ELR (cell line): ENCODE measurements at regions not wholly inside any gene's neighbourhood (a gene's known extent, or its start where the extent isn't known, plus 50 kb on each side); places are given as distances from the start of the nearest gene placed in this dataset.
"Not testable (repeated sequence)": the region's sequence is repeated elsewhere in the genome, so short reads cannot be mapped to it uniquely, and the experiment has no call there.

Experiments used
- DNase-seq: peaks from one replicate; pipeline ENCODE4 v3.0.0-alpha.2; 2015; ENCODE audit warnings: low read depth

GRCh38 chr15:84094720-84095119 lies 140.9 kb upstream of the GOLGA6L4 start:
- not testable (repeated sequence) for DNase-seq

GRCh38 chr15:84097053-84097452 lies 138.5 kb upstream of the GOLGA6L4 start:
- DNase-seq: not testable (repeated sequence)

GRCh38 chr15:84098604-84099003 lies 137.0 kb upstream of the GOLGA6L4 start:
- no peak for DNase-seq

GRCh38 chr15:84099181-84099580 lies 136.4 kb upstream of the GOLGA6L4 start:
- DNase-seq: no peak

DNA sequence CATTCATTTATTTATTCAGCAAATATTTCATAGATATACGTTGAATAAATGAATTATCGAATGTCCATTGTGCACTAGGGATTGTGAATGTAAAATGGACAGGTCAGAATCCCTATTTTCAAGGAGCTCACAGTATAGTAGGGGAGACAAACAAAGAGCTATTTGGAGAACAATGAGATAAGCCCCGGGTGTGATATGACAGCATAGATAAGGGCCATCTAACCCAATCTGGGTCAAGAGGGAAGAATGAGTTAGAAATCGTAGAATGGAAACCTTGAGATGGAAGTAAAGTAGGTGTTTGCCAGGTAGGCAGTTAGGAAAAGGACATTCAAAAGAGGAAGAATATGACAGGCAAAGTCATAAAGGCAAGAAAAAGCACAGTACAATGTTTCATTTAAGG lies 132.2 kb upstream of the GOLGA6L4 start:
- no peak for DNase-seq

GRCh38 chr15:84104853-84105252 lies 130.7 kb upstream of the GOLGA6L4 start:
- DNase-seq: no peak

DNA sequence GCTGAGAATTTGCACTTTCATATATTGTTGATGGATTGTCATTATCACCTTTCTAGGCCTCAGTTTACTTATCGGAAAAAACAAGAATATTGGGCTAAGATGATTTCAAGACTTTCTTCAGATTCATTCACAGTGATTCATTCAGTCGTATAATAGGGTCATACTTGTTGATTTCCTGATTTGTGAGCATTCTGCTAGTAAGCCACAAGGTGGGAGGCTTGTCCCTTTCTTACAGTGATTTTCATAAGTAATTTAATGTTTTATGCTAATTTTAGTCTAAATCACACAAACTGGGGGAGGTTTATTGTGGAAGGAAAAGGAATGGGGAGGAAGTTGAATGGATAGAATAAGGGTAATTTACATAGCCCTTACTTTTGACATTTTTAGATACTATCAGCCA lies 126.8 kb upstream of the GOLGA6L4 start:
- DNase-seq: peak; percentile 45

DNA sequence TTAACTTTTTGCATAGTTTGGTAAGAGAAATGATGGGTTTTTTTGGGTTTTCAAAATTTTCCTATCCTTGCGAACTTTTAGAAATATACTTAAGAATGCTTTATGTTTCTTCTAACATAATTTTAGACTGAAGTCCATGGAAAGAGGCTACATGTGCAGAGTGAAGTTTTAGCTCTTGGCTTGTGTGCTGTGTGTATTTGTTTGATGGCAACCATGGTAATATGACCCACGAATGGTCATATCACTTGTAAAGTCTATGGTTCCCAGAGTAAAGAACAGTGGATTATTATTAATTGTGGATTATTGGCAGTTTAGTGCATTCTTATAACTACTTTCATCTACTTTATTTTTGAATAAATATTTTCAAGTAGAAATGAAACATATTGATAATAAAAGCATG lies 124.0 kb upstream of the GOLGA6L4 start:
- DNase-seq: no peak

DNA sequence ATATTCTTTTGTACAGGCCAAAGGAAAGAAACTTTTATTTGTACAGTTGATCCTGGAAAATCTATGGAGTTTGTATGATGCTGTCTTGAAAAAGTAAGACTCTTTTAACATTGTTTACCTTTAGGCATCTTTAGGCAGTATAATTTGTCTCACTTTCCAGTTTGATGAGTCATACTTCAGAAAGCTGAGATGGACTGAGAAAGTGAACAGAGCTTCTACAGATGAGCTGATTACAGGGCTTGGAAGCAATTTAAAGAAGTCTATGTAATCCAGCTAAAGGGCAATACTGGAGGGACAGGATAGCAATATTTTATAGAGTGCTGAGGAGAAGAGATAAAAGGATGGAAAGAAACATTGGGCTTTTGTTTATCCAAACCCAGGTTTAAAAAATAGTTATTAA lies 123.5 kb upstream of the GOLGA6L4 start:
- peak; percentile 28 for DNase-seq

GRCh38 chr15:84113919-84114318 lies 121.7 kb upstream of the GOLGA6L4 start:
- DNase-seq: no peak

- not testable (repeated sequence) for DNase-seq
Measured at GRCh38 chr15:84114680-84115079, 120.9 kb upstream of the GOLGA6L4 start.

GRCh38 chr15:84119351-84119750 lies 116.2 kb upstream of the GOLGA6L4 start:
- DNase-seq: not testable (repeated sequence)

- DNase-seq: not testable (repeated sequence)
Measured at GRCh38 chr15:84120903-84121302, 114.7 kb upstream of the GOLGA6L4 start.

DNA sequence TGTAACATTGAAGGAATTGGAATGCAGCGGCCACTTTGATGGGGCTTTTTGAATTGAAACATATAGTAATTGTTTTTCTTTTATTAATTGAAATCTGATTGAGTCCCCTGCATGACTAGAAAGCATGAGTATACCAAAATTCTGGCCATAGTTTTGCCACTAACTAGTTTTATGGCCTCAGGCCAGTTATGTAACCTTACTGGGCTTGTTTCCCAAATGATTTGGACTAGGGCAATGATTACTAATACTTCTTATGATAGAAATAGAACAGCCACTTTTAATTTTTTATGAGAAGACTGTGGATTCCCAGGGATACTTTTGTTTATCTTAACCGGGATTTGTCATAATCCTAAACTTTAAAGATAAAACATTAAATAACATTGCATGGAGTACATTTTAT lies 106.9 kb upstream of the GOLGA6L4 start:
- DNase-seq: peak; percentile 3

DNA sequence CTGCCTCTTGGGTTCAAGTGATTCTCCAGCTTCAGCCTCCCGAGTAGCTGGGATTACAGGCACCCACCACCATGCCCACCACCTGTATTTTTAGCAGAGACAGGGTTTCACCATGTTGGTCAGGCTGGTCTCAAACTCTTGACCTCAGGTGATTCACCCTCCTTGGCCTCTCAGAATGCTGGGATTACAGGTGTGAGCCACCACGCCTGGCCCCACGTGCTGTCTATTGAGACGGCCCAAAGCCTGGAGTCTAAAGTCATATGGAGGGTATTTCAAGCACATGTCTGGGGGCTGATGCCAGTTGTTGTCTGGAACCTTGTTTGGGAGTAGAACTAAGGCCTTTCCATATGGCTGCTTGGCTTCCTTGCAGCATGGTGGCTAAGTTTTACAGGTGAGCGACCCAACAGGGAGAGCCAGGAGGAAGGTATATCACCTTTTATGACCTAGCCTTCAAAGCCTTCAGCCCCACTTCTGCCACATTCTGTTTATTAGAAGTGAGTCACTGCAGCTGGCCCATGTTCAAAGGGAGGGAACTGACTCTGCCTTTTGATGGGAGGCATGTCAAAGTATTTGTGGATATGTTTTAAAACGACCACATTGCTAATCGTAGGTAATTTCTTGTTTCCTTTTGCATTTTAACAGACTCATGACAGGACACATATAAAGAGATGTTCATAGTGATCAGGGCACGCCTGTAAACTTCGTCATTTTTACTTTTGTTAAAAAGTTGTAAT lies 105.3 kb upstream of the GOLGA6L4 start:
- DNase-seq: not testable (repeated sequence)

- not testable (repeated sequence) for DNase-seq
Measured at GRCh38 chr15:84135931-84136456, 99.6 kb upstream of the GOLGA6L4 start.

GRCh38 chr15:84142888-84143337 lies 92.7 kb upstream of the GOLGA6L4 start:
- peak; percentile 78 for DNase-seq

GRCh38 chr15:84143753-84144314 lies 91.7 kb upstream of the GOLGA6L4 start:
- no peak for DNase-seq

GRCh38 chr15:84144946-84145345 lies 90.6 kb upstream of the GOLGA6L4 start:
- DNase-seq: not testable (repeated sequence)

DNA sequence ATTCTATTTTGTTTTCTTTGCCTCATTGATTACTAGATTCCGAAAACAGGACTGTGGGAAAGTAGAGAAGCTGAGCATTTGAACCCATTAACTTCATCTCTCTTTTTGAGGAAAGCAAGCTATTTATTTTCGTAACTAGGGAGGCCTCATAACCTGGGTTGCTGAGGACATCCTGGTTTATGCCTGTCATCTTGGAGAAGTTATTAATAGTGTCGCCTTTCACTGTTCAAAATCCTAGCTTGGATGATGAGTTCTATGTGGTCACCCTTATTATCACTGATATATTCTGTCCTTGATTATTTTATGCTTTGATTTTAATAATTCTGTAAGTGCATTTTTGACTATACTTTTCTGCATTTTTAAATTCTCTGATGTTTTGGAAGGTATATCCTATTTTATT lies 89.3 kb upstream of the GOLGA6L4 start:
- DNase-seq: not testable (repeated sequence)

DNA sequence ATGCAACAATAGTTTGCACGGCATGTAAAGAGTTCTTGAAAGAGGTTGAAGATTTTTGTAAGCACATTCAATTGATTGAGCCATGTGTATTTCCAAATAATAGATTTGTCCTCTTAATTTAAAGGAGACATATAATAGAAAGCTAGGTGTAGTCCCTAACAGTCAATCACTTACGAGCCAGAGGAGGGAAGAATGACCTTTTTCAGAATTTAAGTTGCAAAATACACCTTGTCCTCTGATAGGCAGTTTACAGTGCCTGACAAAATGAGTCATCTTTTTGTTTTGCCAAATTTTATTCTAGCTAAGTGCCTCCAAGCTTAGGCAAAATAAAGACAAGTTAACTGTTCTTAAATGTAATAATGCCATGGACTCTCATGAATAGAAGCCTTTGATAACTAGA lies 88.3 kb upstream of the GOLGA6L4 start:
- DNase-seq: not testable (repeated sequence)

DNA sequence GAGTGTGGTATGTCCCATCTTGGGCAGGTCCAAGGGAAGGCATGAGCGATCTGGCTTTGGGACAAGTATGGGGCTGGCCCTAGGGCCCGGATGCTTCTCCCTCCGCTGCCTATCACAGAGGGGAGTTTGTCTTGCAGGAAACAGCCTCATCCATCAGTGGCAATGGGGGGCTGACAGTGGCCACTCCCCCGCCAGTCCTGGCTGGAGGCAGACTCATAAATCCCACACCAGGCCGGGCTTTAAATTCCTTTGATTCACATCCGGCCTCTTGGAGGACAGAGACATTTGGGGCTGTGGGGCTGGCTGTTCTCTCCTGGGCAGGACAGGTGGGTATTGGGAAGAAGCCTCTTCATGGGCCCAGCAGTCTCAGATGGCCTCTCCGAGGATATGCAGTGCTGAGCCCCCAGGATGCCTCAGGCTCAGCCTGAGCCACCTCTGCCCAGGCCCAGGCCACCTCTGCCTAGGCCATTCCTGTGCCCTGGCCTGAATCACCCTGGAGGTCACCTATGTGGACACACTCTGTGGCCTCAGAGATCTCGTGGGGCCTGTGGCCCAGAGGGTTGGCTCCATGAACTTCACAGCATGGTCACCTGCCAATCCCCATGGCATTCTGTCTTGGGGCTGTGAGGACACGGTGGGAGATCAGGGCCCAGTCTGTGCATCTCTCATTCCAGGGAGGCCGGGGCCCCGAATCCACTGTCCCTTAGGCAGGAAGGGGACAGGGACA lies 84.2 kb upstream of the GOLGA6L4 start:
- peak; percentile 1 for DNase-seq
